HG03175 (cell line): ENCODE measurements at regions not wholly inside any gene's neighbourhood (a gene's known extent, or its start where the extent isn't known, plus 50 kb on each side); places are given as distances from the start of the nearest gene placed in this dataset.
"Not testable (repeated sequence)": the region's sequence is repeated elsewhere in the genome, so short reads cannot be mapped to it uniquely, and the experiment has no call there.

ENCODE experiments used
- ATAC-seq: cut with Tn5 transposase; IDR thresholded peaks from one replicate; pipeline ENCODE4 v1.9.1; 2021; ENCODE audit warnings: mild to moderate bottlenecking, moderate library complexity; ENCODE audit not compliant: unreplicated experiment

GRCh38 chr9:7315746-7316145, 483.8 kb downstream of the DMAC1 start:
- ATAC-seq, result no peak

GRCh38 chr9:7315116-7315515, 484.5 kb downstream of the DMAC1 start:
- no peak for ATAC-seq

DNA sequence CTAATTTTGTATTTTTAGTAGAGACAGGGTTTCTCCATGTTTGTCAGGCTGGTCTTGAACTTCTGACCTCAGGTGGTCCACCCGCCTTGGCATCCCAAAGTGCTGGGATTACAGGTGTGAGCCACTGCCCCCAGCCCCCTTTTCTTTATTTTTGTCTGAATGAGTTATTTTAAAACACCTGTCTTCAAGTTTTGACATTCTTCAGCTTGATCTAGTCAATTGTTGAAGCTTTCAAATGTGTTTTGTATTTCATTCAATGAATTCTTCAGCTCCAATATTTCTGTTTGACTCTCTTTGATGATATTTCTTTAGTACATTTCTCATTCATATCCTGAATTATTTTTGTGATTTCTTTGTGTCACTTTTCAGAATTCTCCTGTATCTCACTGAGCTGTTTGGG, 486.2 kb downstream of the DMAC1 start:
- no peak for ATAC-seq

DNA sequence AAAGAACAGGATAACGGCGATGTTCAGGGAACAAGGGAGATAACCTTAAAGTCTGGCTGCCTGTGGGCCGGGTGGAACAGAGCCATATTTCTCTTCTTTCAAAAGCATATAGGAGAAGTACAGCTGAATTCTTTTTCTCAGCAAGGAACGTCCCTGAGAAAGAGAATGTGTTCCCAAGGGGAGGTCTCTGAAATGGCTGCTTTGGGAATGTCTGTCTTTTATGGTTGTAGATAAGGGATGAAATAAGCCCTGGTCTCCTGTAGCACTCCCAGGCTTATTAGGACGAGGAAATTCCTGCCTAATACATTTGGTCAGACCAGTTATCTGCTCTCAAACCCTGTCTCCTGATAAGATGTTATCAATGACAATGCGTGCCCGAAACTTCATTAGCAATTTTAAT, 490.5 kb downstream of the DMAC1 start:
- ATAC-seq, result not testable (repeated sequence)

DNA sequence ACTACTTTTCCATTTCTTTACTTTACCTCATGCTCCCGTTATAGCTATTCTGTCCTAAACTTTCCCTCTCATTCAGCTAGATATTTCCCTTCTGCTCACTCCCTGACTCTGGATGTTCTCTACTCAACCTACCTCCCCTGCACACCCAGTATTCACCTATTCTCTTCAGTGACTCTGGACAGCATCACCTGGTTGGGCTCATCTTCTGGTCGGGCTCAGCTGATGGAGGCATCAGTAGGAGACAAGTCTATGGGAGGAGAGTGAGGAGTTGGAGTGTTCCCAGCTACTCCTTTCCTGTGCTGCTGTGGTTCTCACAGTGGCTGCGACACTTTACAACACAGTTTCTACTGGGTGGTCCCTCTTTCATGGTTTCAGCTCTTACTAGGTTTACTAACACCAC, 493.9 kb downstream of the DMAC1 start:
- ATAC-seq, result no peak

DNA sequence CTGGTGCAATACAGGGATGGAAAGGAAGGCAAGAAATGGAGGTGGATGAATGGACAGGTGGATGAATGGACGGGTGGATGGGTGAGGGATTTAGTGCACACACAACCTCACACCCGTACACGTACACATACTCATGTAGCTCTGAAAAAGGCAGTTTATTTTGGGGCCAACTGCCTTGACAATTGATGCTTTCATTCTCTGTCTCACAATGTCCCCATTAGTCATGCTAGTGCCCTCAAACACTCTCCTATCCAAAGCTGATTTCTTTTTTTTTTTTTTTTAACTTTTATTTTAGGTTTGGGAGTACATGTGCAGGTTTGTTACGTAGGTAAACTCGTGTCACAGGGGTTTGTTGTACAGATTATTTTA, 495.0 kb downstream of the DMAC1 start:
- ATAC-seq, result no peak

DNA sequence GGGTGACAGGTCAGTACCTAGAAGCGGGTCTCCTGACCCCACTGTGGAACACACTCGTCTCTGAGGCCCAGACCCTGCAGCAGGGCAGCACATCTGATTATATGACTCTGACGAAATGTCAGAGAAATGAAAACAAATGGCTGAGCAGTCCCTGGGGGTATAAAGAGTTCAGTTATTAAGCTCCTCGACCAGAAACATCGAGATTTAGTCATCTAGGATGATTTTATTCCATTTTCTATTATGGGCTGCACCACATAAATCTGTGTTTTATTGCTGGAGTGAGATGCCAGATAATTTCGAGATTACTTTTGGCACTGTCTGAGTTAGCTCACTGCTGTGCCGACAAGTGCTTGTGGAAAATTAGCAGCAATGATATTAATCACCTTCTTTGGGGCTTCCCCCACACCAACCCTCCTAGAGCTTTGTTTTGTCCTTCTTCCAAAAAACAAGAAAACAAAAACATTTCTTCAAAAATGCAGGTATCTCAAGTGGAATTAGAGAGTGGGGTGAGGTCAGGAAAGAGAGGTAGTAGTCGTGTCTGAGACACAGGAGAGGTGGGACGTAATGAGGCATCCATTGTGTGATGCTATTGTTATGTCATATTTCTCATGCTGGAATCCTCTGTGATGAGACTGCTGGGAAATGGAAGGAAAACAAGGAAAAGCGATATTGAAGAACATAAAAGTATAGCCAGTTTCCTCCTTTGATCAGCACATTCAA, 495.5 kb downstream of the DMAC1 start:
- no peak for ATAC-seq

DNA sequence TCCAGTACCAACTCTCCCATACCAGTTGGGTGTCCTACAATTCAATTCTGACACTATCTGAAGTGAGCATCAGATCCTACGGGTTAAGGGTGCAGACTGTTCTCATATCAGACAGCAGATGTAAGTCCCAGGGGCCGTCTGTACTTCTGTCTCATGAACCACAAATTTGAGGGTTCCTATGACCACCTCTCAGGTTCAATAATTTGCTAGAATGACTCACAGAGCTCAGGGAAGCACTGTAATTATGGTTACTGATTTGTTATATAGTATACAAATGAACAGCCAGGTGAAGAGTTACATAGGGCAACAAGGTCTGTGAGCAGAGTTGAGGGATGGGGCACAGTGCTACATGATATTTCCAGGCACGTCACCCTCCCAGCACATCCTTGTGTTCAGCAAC, 499.1 kb downstream of the DMAC1 start:
- ATAC-seq, result peak; percentile 57

GRCh38 chr9:7298123-7298522, 501.5 kb downstream of the DMAC1 start:
- ATAC-seq, result peak; percentile 93

GRCh38 chr9:7297521-7297920, 502.1 kb downstream of the DMAC1 start:
- no peak for ATAC-seq

DNA sequence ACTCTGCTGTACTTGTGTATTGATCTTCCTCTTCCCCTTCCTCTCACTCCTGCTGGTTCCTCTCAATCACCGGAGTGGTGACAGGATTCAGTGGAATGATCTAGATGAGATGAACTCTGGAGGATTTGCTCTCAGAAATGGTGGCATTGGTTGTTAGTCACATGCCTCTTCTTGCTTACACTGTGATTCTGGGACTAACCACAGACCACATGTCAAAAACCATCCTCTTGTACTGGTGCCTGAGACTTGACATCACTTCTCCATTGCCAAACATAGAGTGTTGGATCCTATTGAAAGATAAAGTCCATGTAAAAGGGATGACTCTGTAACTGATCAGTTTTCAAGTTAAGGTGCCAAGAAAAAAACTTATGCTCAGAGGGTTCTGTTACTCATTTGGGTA, 506.5 kb downstream of the DMAC1 start:
- no peak for ATAC-seq

- peak; percentile 52 for ATAC-seq
Observed at GRCh38 chr9:7289773-7290172, 509.8 kb downstream of the DMAC1 start.

- ATAC-seq, result no peak
Observed at GRCh38 chr9:7287986-7288385, 511.6 kb downstream of the DMAC1 start.

DNA sequence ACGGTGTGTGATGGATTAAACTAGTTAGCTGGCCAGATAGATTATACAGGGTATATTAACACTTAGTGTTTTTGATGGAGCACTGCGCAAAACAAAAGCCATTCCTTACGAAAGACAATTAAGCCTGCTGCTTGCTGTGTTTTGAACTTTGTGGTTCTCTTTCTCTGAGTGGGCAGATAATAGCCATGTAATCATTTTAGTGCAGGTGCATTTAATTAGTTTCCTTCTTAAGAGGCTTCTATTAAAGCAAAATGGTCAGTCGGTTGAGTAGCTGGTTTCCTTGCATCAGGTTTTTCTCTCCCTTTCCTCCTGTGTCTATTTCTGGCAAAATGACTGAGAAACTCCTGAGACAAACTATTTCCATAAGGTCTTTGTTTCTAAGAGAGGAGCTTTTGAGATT, 512.5 kb downstream of the DMAC1 start:
- ATAC-seq, result no peak

- no peak for ATAC-seq
Observed at GRCh38 chr9:7286101-7286500, 513.5 kb downstream of the DMAC1 start.

- ATAC-seq, result no peak
Observed at GRCh38 chr9:7285199-7285598, 514.4 kb downstream of the DMAC1 start.

DNA sequence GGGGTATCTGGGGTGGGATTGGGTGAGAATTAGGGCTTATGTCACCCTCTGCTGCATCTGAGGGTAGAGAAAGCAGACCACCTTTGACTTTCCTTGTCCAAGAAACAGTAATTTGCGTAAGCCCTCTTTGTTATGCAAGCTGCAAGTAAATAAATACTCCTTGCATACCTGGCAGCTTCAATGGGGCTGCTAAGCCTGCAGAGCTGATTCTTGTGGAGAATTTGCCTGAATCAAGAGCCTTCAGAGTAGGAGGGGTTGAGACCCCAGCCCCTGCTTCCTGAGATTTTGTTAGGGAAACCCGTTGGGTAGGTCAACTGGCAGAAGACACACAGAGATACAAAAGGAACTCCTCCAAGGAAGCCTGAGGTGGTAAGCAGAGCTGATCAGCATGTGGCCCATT, 515.1 kb downstream of the DMAC1 start:
- ATAC-seq, result no peak

DNA sequence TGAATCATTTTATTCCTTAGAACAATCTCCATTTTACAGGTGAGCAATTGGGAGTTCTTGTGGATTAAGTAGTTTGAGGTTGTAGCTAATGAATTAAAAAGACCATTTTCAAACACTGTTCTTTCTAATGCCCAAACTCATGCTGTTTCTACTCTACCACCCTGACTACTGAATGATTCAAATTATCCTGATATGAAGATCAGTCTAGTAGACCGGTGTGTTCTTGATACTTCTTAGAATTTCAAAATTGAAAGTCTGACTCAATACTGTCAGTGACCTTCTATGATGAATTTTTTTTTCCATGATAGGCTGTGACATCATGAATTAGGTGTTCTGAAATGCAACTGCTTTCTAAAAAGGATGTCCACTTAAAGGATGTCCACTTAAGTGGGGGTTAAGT, 515.5 kb downstream of the DMAC1 start:
- ATAC-seq, result no peak

DNA sequence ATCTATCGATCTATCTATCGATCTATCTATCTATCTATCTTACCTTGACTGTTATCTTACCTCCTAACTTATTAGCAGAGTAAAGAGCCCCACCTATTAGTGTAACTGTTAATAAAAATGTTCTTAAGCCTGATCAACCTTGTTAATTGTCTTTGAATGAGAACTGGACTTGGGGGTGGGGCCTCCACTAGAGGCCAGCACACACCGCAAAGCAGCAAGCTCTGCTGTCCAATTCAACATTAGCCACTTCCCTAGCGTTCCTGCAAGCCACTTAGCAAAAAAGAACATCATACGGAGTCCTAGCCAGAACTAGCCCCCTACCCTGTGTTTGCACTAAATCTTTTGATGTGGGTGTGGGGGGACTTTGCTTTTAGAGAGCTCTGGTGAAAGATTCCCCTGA, 515.8 kb downstream of the KDM4C start:
- ATAC-seq, result no peak

DNA sequence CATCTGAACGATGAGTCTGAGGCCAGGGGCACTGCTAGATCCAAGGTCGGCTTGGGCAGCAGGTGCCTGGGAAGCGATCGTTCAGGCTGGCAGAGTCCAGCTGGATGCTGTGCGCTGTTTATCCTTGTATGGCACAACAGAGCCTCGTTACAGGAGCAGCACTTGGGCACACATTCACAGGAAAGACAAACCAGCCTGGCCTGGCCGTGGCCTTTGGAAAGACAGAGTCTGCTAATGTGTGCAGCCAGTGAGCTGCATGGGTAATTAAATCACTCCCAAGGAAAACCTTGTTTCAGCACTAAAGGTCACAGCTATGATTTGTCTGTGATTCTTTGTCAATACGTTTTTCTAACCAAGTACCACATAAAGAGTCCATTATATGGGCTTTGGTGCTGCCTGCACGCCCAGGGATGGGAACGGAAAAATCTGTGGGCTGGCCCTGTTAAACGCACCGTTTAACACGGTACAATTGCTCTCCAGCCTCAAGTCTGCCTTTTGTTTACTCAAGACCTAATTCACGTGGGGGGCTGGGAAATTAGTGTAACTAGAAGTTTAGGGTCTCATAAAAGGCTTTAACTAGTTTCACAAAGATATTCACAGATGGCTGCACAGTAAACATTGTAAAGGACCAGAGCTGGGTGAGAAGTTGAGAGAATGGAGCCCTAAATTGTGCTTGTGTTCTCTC, 509.3 kb downstream of the KDM4C start:
- no peak for ATAC-seq

- no peak for ATAC-seq
Observed at GRCh38 chr9:7265181-7265580, 507.4 kb downstream of the KDM4C start.

DNA sequence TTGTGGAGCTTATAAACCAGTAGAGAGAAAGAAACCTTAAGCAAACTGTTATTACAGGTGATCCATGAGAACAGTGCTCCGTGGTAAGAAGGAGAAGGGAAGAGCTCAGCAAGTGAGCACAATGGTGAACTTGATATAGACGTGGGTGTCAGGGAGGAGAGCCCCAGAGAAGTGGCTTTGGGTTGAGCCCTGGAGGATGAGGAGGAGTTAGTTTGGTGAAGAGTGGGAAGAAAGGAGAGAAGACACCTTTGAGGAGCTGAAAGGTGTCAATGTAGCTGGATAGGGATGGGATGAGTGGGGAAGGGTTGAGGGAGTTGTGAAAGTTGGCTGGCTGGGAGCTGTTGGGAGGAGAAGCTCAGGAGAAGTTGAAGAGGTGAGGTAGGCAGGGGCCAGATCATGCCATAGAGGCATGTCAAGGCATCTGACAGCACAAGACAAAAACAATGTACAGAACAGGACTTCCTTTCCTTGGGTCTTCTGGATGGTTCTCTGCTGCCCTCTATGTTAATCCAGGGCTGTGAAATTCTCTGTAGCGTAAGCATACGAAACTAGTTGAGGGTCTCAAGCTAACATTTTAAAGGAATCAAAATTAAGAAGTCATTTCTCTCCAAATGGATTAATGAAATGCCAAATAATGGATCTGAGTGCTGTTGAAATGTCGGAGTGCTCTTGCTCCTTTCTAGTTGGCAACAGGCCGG, 501.9 kb downstream of the KDM4C start:
- no peak for ATAC-seq
